Upper lobe of right lung (tissue), 1 donor: ENCODE measurements at regions not wholly inside any gene's neighbourhood (a gene's known extent, or its start where the extent isn't known, plus 50 kb on each side); places are given as distances from the start of the nearest gene placed in this dataset.

Source experiments
- ATAC-seq: fragments of 200-7000 bp; cut with Tn5 transposase; one replicate; pipeline ENCODE4 v1.9.1; 2020; ENCODE audit warnings: mild to moderate bottlenecking, moderate library complexity
- DNase-seq: peaks from one replicate; pipeline ENCODE4 v3.0.0-alpha.2; 2020
- H3K27ac ChIP-seq: fragments of 200-600 bp; one replicate; pipeline ENCODE4 v1.8.0; 2022
- H3K27me3 ChIP-seq: fragments of 200-600 bp; one replicate; pipeline ENCODE4 v1.8.0; 2022; ENCODE audit warnings: mild to moderate bottlenecking
- H3K36me3 ChIP-seq: fragments of 200-600 bp; one replicate; pipeline ENCODE4 v1.8.0; 2022
- H3K4me1 ChIP-seq: fragments of 200-600 bp; one replicate; pipeline ENCODE4 v1.8.0; 2022
- H3K4me3 ChIP-seq: fragments of 200-600 bp; one replicate; pipeline ENCODE4 v1.8.0; 2022; ENCODE audit warnings: mild to moderate bottlenecking
- H3K9me3 ChIP-seq: fragments of 200-600 bp; one replicate; pipeline ENCODE4 v1.8.0; 2022
- CTCF ChIP-seq: fragments of 200-600 bp; IDR thresholded peaks from one replicate; pipeline ENCODE4 v1.8.0; 2022; ENCODE audit warnings: antibody characterized with exemption
- intact Hi-C: fragments of 100-400 bp; cut with DNase I; formaldehyde crosslinking; loops from one replicate; pipeline ENCODE4 v1.11.0; 2022
- donor health status: DM: no; HTN: yes; CAD: no; lungs with severe emphysema.

- no peak overlapping the region for H3K4me3 ChIP-seq
- no peak overlapping the region for H3K27ac ChIP-seq
- H3K9me3 ChIP-seq, result no peaks in the 10 kb centered on the region
- no peaks in the 10 kb centered on the region for H3K36me3 ChIP-seq
- H3K27me3 ChIP-seq, result no peaks in the 10 kb centered on the region
- intact Hi-C loops, result no loop called here
- no peaks in the 10 kb centered on the region for H3K4me1 ChIP-seq
- ATAC-seq, result no peak
- TF ChIP-seq CTCF, result no peak
- no peak for DNase-seq
Observed at GRCh38 chr1:56017336-56017735, 562.0 kb downstream of the PLPP3 start.

- Histone ChIP-seq H3K4me3 (no peak overlapping the region), H3K9me3 (no peaks in the 10 kb centered on the region), H3K27ac (no peak overlapping the region), H3K27me3 (no peaks in the 10 kb centered on the region), H3K4me1 (no peaks in the 10 kb centered on the region), H3K36me3 (no peaks in the 10 kb centered on the region)
- no peak for DNase-seq
- no peak for TF ChIP-seq CTCF
- no peak for ATAC-seq
- intact Hi-C loops, result no loop called here
Observed at GRCh38 chr1:56003846-56004245, 575.5 kb downstream of the PLPP3 start.

- Histone ChIP-seq H3K27ac (no peak overlapping the region), H3K36me3 (no peaks in the 10 kb centered on the region), H3K27me3 (no peaks in the 10 kb centered on the region), H3K9me3 (no peaks in the 10 kb centered on the region), H3K4me3 (no peak overlapping the region), H3K4me1 (no peaks in the 10 kb centered on the region)
- intact Hi-C loops, result no loop called here
- DNase-seq (no peak), ATAC-seq (no peak)
- no peak for TF ChIP-seq CTCF
Observed at GRCh38 chr1:56002231-56002630, 577.1 kb downstream of the PLPP3 start.

- Histone ChIP-seq H3K9me3 (no peaks in the 10 kb centered on the region), H3K4me1 (no peaks in the 10 kb centered on the region), H3K4me3 (no peak overlapping the region), H3K27ac (no peak overlapping the region), H3K27me3 (no peaks in the 10 kb centered on the region), H3K36me3 (no peaks in the 10 kb centered on the region)
- ATAC-seq (no peak), DNase-seq (no peak)
- no peak for TF ChIP-seq CTCF
- intact Hi-C loops, result no loop called here
Observed at GRCh38 chr1:56000424-56000823, 578.9 kb downstream of the PLPP3 start.

- Histone ChIP-seq H3K36me3 (no peaks in the 10 kb centered on the region), H3K9me3 (no peaks in the 10 kb centered on the region), H3K4me3 (no peak overlapping the region), H3K27me3 (no peaks in the 10 kb centered on the region), H3K4me1 (no peaks in the 10 kb centered on the region), H3K27ac (no peak overlapping the region)
- intact Hi-C loops, result no loop called here
- no peak for TF ChIP-seq CTCF
- DNase-seq (no peak), ATAC-seq (no peak)
Observed at GRCh38 chr1:55997536-55997935, 581.8 kb downstream of the PLPP3 start.

- H3K9me3 ChIP-seq, result no peaks in the 10 kb centered on the region
- ATAC-seq (no peak), DNase-seq (no peak)
- no peaks in the 10 kb centered on the region for H3K36me3 ChIP-seq
- TF ChIP-seq CTCF, result no peak
- no peaks in the 10 kb centered on the region for H3K27me3 ChIP-seq
- H3K27ac ChIP-seq, result no peak overlapping the region
- no peak overlapping the region for H3K4me3 ChIP-seq
- no peaks in the 10 kb centered on the region for H3K4me1 ChIP-seq
- intact Hi-C loops, result no loop called here
Observed at GRCh38 chr1:55993646-55994318, 585.6 kb downstream of the PLPP3 start.
